ENCODE measurements at regions not wholly inside any gene's neighbourhood (a gene's known extent, or its start where the extent isn't known, plus 50 kb on each side); places are given as distances from the start of the nearest gene placed in this dataset.

DNA sequence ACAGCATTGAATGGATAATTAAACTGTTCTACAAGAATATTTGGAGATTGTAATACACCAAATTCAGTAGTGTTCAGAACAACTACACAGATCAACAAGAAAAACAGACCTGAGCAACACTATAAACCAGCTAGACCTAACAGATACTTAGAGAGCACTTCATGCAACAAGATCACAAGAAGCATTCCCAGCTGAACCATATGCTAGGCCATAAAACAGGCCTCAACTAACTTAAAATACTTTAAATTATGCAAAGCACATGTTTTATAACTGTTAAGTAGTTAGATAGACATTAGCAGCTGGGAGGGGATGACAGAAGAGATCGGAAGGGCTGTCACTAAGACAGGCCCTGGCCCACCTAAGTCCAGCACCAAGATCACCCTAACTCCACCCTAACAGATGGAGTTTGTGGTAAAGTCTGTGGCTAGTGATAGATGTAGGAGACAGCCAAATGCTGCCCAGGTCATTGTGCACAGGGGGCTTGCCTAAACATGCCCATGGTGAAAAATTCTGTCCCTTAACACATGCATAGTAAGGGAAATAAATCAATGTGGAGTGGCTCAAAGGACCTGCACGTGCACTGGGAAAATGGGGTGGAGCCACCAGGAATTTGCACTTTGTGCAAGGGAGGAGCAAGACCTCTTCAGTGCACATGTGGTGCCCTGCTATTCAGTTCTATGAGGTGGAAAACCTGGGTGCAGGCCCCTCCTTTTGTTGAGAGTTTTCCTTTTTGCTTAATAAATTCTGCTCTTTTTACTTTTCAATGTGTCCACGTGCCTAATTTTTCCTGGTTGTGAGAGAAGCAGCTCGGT lies 567.8 kb upstream of the NRG3 start:
- no peak for DNase-seq (ENCODE audit: low spot score)
- no peak for TF ChIP-seq CTCF (IDR thresholded peaks at IDR 0.05; ENCODE audit: extremely low read depth, missing control alignments)

DNA sequence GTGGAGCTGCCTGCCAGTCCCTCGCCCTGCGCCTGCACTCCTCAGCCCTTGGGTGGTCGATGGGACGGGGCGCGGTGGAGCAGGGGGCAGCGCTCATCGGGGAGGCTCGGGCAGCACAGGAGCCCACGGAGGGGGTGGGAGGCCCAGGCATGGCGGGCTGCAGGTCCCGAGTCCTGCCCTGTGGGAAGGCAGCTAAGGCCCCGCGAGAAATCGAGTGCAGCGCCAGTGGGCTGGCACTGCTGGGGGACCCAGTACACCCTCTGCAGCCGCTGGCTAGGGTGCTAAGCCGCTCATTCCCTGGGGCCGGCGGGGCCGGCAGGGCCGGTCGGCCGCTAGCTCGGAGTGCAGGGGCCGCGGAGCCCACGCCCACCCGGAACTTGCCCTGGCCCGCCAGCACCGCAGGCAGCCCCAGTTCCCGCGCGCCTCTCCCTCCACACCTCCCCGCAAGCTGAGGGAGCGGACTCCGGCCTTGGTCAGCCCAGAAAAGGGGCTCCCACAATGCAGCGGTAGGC lies 565.9 kb upstream of the NRG3 start:
- no peak for TF ChIP-seq CTCF (IDR thresholded peaks at IDR 0.05; ENCODE audit: extremely low read depth, missing control alignments)
- no peak for DNase-seq (ENCODE audit: low spot score)

- DNase-seq (ENCODE audit: low spot score), result no peak
- no peak for TF ChIP-seq CTCF (IDR thresholded peaks at IDR 0.05; ENCODE audit: extremely low read depth, missing control alignments)
These were observed 560.5 kb upstream of the NRG3 start for GRCh38 chr10:81314471-81314870.

DNA sequence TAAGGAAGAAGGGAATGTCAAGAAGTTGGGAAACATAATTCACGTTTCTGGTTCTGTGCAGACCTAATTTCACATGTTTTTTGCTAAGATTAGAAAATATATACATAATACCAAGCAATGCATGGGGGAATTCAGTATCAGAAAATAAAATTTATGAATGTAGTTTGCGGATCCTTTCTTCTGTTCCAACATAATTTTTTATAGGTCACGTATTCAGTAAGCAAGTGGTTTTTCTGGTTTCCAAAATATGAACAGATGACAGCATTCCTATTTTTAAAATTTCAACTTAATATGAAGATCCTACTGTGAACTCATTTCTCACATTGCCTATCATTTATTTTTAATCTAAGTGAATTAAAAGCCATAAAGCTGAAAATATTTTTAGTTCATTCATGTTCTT lies 560.0 kb upstream of the NRG3 start:
- no peak for DNase-seq (ENCODE audit: low spot score)
- no peak for TF ChIP-seq CTCF (IDR thresholded peaks at IDR 0.05; ENCODE audit: extremely low read depth, missing control alignments)

DNA sequence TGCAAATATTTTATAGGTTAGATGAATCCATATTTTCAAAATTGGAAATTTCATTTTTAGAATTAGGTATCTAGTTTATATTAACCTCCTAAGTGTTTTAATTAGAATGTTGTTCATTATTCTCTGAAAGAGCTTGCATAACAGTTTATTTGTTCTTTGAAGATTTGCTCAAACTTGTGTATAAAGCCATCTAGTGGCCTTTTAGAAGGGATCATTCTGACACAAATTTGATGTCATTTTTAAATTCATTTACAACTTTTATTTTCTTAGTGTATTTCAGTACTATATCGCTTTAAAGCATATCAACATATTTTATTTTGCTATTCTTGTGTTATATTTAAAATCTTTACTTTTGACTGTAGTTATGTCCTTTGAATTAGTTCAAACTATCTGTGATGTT lies 527.0 kb upstream of the NRG3 start:
- no peak for TF ChIP-seq CTCF (IDR thresholded peaks at IDR 0.05; ENCODE audit: extremely low read depth, missing control alignments)
- DNase-seq (ENCODE audit: low spot score), result no peak

GRCh38 chr10:81367132-81367531 lies 507.9 kb upstream of the NRG3 start:
- DNase-seq (ENCODE audit: low spot score), result no peak
- TF ChIP-seq CTCF (IDR thresholded peaks at IDR 0.05; ENCODE audit: extremely low read depth, missing control alignments), result no peak

DNA sequence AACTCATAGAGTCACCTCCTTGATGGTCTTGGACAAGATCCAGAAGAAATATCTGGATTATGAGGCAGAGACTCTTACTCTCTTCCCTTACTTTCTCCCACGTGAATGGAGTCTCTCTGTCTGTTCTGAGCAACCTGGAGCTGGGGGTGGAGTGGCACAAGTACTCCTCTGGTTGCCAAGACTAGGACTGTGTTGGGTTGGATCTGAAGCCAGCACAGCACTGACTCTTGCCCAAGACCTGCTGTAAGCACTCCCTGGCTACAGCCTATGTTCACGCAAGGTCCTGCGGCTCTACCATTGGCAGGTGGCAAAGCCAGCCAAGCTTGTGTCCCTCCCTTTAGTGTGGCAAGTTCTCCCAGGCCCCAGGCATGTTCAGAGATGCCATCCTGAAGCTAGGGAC lies 488.2 kb upstream of the NRG3 start:
- no peak for DNase-seq (ENCODE audit: low spot score)

More for the DNA sequence above, 488.2 kb upstream of the NRG3 start:
- TF ChIP-seq CTCF (IDR thresholded peaks at IDR 0.05; ENCODE audit: extremely low read depth, missing control alignments), result no peak

Measured in GM20000 (cell line).